ENCODE measurements at regions not wholly inside any gene's neighbourhood (a gene's known extent, or its start where the extent isn't known, plus 50 kb on each side); places are given as distances from the start of the nearest gene placed in this dataset.

- TF ChIP-seq CTCF (IDR thresholded peaks at IDR 0.05) (no peak), POLR2A (IDR thresholded peaks at IDR 0.05) (no peak)
These were observed 195.0 kb upstream of the RHOBTB1 start for GRCh38 chr10:61138708-61139591.

Data from uterus (tissue), 2 donors.